B cell (primary cell): ENCODE measurements at regions not wholly inside any gene's neighbourhood (a gene's known extent, or its start where the extent isn't known, plus 50 kb on each side); places are given as distances from the start of the nearest gene placed in this dataset.

ENCODE experiments used
- EZH2 ChIP-seq: IDR thresholded peaks from 2 replicates; pipeline ENCODE4 v1.6.1; 2012; ENCODE audit warnings: borderline replicate concordance, low read depth, mild to moderate bottlenecking, moderate library complexity, low read length; ENCODE audit not compliant: insufficient read depth, poor library complexity, severe bottlenecking
- TF ChIP-seq, protein P1 (sequence below): fragments of 200-600 bp; IDR thresholded peaks from one replicate; pipeline ENCODE4 v1.8.0; 2022; ENCODE audit warnings: antibody characterized with exemption, mild to moderate bottlenecking

DNA sequence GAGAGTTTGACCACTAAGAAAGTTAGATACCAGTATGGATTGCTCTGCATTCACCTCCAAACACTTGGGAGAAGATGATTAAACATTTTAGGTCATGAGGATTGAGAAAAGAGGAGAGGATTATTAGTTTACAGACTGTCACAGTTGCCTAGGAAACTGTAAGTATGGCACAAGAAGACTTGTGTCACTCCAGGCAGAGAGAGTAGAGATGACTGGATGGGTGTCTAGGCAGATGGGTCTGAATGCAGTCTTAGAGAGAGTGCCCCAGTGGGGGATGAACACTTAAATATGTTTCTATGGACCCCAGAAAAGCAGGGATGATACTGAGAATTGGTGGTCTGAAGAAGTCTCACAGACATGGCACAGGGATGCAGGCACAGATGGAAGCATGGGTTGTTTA lies 477.6 kb upstream of the B3GALT2 start:
- TF ChIP-seq, protein P1, sequence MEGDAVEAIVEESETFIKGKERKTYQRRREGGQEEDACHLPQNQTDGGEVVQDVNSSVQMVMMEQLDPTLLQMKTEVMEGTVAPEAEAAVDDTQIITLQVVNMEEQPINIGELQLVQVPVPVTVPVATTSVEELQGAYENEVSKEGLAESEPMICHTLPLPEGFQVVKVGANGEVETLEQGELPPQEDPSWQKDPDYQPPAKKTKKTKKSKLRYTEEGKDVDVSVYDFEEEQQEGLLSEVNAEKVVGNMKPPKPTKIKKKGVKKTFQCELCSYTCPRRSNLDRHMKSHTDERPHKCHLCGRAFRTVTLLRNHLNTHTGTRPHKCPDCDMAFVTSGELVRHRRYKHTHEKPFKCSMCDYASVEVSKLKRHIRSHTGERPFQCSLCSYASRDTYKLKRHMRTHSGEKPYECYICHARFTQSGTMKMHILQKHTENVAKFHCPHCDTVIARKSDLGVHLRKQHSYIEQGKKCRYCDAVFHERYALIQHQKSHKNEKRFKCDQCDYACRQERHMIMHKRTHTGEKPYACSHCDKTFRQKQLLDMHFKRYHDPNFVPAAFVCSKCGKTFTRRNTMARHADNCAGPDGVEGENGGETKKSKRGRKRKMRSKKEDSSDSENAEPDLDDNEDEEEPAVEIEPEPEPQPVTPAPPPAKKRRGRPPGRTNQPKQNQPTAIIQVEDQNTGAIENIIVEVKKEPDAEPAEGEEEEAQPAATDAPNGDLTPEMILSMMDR = no peak
- no peak for TF ChIP-seq EZH2
